ENCODE measurements at regions not wholly inside any gene's neighbourhood (a gene's known extent, or its start where the extent isn't known, plus 50 kb on each side); places are given as distances from the start of the nearest gene placed in this dataset.

DNA sequence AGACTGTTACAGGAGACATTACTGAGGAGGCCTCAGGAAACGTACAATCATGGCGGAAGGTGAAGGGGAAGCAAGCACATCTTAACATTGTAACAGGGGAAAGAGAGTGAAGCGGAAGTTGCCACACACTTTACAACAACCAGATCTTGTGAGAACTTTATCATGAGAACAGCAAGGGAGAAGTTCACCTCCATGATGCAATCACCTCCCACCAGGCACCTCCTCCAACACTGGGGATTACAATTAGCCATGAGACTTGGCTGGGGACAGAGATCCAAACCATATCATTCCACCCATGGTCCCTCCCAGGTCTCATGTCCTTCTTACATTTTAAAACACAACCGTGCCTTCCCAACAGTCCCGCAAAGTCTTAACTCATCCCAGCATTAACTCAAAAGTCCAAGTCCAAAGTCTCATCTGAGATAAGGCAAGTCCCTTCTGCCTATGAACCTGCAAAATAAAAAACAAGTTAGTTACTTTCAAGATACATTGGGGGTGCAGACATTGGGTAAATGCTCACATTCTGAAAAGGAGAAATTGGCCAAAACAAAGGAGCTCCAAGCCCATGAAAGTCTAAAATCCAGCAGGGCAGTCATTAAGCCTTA, 138.3 kb downstream of the TMEM161B start:
- no peak for TF ChIP-seq EZH2 (IDR thresholded peaks at IDR 0.05; ENCODE audit: borderline replicate concordance, insufficient read depth, low read depth, low read length, poor library complexity, severe bottlenecking)
- TF ChIP-seq, protein P1, sequence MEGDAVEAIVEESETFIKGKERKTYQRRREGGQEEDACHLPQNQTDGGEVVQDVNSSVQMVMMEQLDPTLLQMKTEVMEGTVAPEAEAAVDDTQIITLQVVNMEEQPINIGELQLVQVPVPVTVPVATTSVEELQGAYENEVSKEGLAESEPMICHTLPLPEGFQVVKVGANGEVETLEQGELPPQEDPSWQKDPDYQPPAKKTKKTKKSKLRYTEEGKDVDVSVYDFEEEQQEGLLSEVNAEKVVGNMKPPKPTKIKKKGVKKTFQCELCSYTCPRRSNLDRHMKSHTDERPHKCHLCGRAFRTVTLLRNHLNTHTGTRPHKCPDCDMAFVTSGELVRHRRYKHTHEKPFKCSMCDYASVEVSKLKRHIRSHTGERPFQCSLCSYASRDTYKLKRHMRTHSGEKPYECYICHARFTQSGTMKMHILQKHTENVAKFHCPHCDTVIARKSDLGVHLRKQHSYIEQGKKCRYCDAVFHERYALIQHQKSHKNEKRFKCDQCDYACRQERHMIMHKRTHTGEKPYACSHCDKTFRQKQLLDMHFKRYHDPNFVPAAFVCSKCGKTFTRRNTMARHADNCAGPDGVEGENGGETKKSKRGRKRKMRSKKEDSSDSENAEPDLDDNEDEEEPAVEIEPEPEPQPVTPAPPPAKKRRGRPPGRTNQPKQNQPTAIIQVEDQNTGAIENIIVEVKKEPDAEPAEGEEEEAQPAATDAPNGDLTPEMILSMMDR (IDR thresholded peaks at IDR 0.05) = no peak

All from B cell (primary cell).